Cardiac muscle cell (in vitro differentiated cells and primary cell): ENCODE measurements at regions not wholly inside any gene's neighbourhood (a gene's known extent, or its start where the extent isn't known, plus 50 kb on each side); places are given as distances from the start of the nearest gene placed in this dataset.

ENCODE experiments used
- DNase-seq, 2 donors: peaks; one replicate each; pipeline versions ENCODE4 v3.0.0 to v3.0.0-alpha.2; 2010 to 2017; ENCODE audit warnings: low read depth in 1 of 2, low spot score in 1 of 2
- H3K27ac ChIP-seq: fragments of 200-600 bp; sonication (generic); 2 replicates; pipeline ENCODE4 v1.5.1; 2016
- H3K27me3 ChIP-seq: fragments of 200-600 bp; sonication (generic); 2 replicates; pipeline ENCODE4 v1.6.0; 2016; ENCODE audit warnings: control low read depth
- H3K36me3 ChIP-seq: fragments of 200-600 bp; sonication (generic); 2 replicates; pipeline ENCODE4 v1.5.1; 2016; ENCODE audit warnings: control low read depth
- H3K4me1 ChIP-seq: fragments of 200-600 bp; sonication (generic); 2 replicates; pipeline ENCODE4 v1.8.1; 2017; ENCODE audit warnings: low read depth, mild to moderate bottlenecking, mixed run types
- H3K4me3 ChIP-seq: fragments of 200-600 bp; sonication (generic); 2 replicates; pipeline ENCODE4 v1.5.1; 2016; ENCODE audit warnings: mild to moderate bottlenecking
- H3K9me3 ChIP-seq: fragments of 200-600 bp; sonication (generic); 2 replicates; pipeline ENCODE4 v1.5.1; 2017; ENCODE audit warnings: low read depth, mild to moderate bottlenecking, control low read depth
- CTCF ChIP-seq: IDR thresholded peaks from 2 replicates; pipeline ENCODE4 v1.5.1; 2012; ENCODE audit warnings: low read depth, mild to moderate bottlenecking, low read length

DNA sequence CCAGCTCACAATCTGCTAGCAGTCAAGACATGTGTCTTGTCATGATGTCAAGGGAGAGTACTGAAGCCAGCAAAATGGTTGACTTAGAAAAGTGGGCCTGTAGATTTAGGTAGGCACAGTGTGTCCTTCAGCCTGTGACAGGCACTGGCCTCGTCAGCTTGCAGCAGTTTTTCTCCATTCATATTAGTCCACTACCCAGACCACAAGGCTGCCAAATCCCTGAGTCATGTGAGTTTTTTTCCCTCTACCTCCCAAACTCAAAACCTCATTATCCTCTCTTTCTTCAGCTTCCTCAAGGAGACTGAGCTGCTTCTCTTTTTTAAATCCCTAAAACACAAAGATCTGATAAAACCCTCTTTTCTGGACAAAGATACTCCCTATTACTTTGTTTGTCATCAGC, 102.6 kb upstream of the HS3ST3A1 start:
- no peaks in the 10 kb centered on the region for H3K9me3 ChIP-seq
- no peak overlapping the region for H3K4me3 ChIP-seq
- H3K4me1 ChIP-seq: no peaks in the 10 kb centered on the region
- TF ChIP-seq CTCF: no peak
- no peaks in the 10 kb centered on the region for H3K27me3 ChIP-seq
- no peak overlapping the region for H3K27ac ChIP-seq
- H3K36me3 ChIP-seq: no peaks in the 10 kb centered on the region
- peak in 1 of 2 donors; percentile 41 for DNase-seq

DNA sequence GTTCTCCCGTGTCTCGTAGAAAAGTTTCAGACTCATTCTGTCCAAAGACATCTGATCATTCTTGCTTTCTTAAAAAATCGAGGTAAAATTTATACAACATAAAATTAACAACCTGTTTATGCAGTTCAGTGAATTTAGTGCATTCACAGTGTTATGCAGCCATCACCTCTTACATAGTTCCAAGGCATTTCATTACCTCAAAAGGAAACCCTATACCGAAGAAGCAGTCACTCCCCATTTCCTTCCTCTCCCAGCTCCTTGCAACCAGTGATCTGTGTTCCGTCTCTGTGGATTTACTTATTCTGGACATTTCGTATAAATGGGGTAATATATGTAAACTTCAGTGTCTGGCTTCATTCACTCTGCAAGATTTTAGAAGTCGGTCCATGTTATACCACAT, 103.5 kb upstream of the HS3ST3A1 start:
- Histone ChIP-seq H3K27ac (no peak overlapping the region), H3K27me3 (no peaks in the 10 kb centered on the region), H3K4me1 (no peaks in the 10 kb centered on the region), H3K9me3 (no peaks in the 10 kb centered on the region), H3K36me3 (no peaks in the 10 kb centered on the region), H3K4me3 (no peak overlapping the region)
- DNase-seq: no peak
- TF ChIP-seq CTCF: no peak

DNA sequence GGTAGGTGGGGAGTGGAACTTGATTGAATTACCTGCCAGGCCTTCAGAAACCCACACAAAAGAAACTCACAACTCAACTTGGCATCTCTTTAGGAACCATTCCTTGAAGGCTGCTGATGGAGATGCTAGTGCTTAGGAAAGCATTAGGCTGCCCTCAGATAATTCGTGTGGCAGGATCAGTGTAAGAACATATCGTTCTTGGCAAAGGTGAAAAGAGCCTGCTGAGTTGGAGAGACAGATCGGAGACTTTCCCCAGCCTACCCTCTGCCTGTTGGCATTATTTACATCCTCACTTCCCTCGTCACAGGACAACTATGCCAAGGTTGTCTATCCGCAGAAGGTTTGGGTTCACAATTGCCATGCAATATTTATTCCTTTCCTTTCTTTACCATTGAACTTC, 120.0 kb upstream of the HS3ST3A1 start:
- Histone ChIP-seq H3K27ac (no peak overlapping the region), H3K4me1 (no peaks in the 10 kb centered on the region), H3K9me3 (no peaks in the 10 kb centered on the region), H3K4me3 (no peak overlapping the region), H3K27me3 (no peaks in the 10 kb centered on the region), H3K36me3 (no peaks in the 10 kb centered on the region)
- DNase-seq: no peak
- TF ChIP-seq CTCF: no peak

DNA sequence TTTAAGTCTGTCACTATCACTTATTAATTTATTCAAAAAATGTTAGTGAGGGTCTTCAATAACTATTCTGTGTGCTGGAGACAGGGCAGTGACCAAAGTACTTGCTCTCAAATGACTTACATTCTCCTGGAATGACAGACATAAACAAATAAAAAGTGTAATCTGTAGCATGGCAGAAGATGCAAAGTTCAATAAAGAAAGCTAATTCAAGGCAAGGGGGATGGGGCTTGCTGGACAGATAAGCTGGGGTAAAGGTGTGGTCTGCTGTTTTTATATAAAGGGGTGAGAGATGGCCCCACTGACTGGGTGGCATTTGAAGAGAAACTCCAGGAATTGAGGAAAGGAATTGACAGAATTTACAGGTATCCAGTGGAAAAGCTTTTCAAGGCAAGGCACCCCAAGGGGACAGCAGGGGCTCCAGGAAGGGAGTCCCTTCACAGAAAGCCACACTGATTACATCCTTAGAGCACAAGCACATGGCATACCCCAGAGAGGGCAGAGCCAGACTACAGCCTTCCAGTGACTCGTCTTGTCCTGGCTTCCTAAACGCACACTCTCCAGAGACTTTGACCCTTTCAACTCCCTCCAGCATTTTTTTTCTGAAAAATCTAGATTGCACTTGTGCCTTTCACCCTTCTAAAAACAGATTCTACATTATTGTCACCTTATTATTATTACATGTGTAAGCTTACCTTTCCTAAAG, 123.7 kb upstream of the HS3ST3A1 start:
- no peaks in the 10 kb centered on the region for H3K4me1 ChIP-seq
- no peak for TF ChIP-seq CTCF
- H3K9me3 ChIP-seq: no peaks in the 10 kb centered on the region
- H3K27me3 ChIP-seq: no peaks in the 10 kb centered on the region
- no peak overlapping the region for H3K27ac ChIP-seq
- H3K4me3 ChIP-seq: no peak overlapping the region
- peak in 1 of 2 donors; percentile 54 for DNase-seq
- no peaks in the 10 kb centered on the region for H3K36me3 ChIP-seq

GRCh38 chr17:13727441-13728171, 125.9 kb upstream of the HS3ST3A1 start:
- H3K27ac ChIP-seq: no peak overlapping the region
- H3K4me1 ChIP-seq: no peaks in the 10 kb centered on the region
- no peak for TF ChIP-seq CTCF
- no peaks in the 10 kb centered on the region for H3K27me3 ChIP-seq
- H3K36me3 ChIP-seq: no peaks in the 10 kb centered on the region
- peak in 1 of 2 donors; percentile 75 for DNase-seq
- no peaks in the 10 kb centered on the region for H3K9me3 ChIP-seq
- no peak overlapping the region for H3K4me3 ChIP-seq
